Esophagus mucosa (tissue), 1 donor: ENCODE measurements at regions not wholly inside any gene's neighbourhood (a gene's known extent, or its start where the extent isn't known, plus 50 kb on each side); places are given as distances from the start of the nearest gene placed in this dataset.

Source experiments
- ATAC-seq: fragments of 200-7000 bp; cut with Tn5 transposase; one replicate; pipeline ENCODE4 v1.9.1; 2020
- donor health status: DM: yes; HTN: yes; CAD: no.

- no peak for ATAC-seq
These were observed 53.3 kb downstream of the BLID start for GRCh38 chr11:122062763-122063162.

DNA sequence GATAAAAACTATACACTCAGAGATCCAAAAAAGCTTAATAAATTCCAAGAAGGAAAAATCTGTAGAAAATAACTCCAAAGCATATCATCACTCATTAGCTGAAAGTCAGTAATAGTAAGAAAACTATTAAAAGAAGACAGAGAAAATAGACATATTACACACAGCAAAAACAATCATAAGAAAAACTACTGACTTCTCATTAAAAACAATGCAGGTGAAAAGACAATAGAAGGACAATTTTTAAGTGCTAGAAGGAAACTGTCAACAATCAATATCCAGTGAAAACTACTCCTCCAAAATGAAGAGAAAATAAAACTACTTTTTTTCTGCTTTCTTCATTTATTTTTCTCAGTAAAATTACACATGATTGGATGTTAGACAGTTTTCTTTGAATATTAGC, 56.5 kb downstream of the BLID start:
- ATAC-seq: no peak

GRCh38 chr11:122050021-122050690, 65.9 kb downstream of the BLID start:
- ATAC-seq: peak; percentile 20

DNA sequence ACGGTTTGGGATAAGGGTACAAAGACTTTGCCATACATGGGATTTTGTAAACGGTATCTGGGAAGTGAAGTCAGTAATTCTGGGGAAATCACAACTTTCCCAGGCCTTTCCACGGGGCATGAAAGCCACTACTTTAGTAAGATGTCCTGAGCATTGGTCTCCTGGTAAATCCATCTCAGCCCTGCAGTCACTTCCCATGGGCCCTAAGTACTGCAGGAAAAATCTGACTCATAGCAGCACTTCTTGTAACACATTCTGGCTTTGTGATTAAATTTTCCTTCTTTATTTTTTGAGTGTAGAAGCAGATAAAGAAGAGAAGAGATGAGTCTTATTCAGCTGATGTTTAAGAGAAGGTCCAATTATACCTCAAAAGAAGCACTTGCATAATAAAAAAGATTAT, 67.6 kb downstream of the BLID start:
- ATAC-seq: no peak

GRCh38 chr11:122046846-122047245, 69.2 kb downstream of the BLID start:
- ATAC-seq: no peak

DNA sequence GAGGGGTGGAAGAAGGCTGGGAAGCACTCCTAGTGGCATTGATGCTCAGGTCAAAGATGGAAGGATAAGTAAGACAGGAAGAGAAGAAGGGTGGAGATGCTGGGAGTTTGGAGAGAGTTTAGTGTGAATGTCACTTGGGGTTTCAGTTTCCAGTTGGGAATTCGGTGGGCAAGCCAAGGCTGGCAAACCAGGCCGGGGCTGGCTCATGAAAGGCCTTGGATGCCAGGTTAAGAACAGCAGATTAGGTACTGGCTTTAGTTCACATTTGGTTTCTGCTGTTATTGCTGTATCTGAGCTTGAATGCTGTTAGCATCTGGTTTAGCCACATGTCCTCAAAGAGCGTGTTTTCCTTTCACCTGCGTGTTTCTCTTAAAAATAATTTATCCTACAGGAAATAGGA, 69.6 kb downstream of the BLID start:
- no peak for ATAC-seq

DNA sequence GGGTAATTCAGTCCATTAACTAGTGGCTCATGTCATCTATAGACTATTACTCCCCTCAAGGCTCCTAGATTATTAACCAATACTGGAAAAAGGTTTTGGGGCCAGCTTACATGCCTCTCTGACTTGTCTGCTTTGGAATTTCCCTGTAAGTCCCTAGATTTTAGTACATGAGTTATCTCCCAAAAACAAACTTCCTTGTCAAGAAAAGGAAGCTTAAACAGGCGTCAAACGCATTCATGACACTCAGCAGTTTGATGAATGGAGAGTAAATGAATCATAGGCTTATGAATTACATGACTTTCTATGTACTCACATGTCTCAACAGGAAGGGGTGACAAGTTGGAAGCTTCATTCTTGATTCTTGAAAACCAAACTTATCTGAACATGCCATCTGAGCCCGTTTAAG, 70.8 kb downstream of the BLID start:
- peak; percentile 93 for ATAC-seq

DNA sequence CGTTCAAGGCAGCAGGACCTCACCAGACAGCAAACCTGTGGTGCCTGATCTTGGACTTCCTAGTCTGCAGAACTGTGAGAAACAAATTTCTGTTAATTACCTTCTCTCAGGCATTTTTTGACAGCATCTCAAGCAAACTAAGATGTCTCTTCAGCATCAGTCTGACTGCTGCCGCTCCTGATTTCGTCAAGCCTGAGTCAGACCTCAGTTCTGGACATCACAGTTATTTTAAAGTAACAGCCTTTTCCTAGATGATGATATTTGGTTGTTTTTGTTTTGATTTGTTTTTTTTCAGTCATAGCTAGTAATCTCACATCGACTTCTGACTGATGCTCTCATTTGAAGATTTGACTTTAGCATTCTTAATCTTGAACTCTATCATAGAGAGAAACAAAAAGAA, 71.9 kb downstream of the BLID start:
- ATAC-seq: no peak

- no peak for ATAC-seq
These were observed 73.0 kb downstream of the BLID start for GRCh38 chr11:122042981-122043380.

DNA sequence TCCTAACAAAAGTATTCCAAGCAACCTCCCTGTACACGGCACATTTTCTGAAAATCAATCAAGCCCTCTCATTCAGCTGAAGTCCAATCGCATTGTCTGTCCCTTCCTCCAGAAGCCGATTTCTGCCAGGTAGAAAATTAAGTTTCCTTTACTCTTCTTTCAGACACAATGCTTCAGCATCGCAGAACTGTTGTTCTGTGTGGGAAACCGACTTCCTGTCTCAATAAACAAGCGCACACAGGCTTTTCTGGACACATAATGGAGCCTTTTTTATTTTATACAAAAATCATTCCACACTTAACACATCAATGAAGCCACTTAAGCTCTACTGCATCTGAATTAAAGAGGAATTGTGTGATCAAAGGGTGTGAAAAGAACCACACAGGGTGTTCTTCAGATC, 75.6 kb downstream of the BLID start:
- no peak for ATAC-seq

- no peak for ATAC-seq
These were observed 77.5 kb downstream of the BLID start for GRCh38 chr11:122038543-122038942.

DNA sequence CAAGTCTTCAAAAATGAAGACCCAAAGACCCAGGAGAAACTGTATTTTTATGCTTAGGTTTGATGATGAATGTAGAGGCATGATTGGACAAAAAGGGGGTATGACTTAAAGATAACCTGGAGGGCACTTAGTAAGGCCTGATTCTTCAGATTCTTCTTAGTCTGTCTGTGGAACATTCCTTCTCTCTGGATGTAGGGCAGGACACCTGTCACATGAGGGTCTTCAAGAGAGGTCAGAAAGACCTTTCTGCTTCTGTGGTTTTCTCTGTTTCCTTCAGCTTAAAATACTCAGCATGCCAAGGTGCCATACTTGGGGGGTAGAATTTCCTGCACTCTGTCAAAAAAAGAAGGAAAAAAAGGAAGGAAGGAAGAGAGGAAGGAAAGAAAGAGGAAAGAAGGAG, 78.1 kb downstream of the BLID start:
- no peak for ATAC-seq

- ATAC-seq: no peak
These were observed 79.5 kb downstream of the BLID start for GRCh38 chr11:122036493-122036892.

DNA sequence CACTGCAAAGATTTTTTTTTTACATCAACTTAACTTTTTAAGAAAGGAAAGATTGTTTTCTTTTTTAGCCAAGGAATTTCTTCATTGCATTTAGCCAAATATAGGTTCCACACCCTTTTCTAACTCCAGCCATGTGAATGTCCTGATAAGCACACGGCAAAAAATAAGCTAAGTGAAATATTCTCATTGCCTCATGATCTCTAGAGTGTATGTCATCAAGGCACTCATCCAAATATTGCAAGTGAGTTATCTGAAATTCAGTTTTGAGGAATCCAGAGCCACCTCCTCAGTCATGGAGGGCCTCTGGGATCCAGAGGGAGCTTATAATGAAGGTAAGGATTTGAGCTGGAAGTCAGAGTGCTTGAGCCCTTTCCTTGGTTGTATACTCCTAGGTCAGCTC, 80.0 kb downstream of the BLID start:
- no peak for ATAC-seq

GRCh38 chr11:122033631-122034030, 82.4 kb downstream of the BLID start:
- no peak for ATAC-seq

DNA sequence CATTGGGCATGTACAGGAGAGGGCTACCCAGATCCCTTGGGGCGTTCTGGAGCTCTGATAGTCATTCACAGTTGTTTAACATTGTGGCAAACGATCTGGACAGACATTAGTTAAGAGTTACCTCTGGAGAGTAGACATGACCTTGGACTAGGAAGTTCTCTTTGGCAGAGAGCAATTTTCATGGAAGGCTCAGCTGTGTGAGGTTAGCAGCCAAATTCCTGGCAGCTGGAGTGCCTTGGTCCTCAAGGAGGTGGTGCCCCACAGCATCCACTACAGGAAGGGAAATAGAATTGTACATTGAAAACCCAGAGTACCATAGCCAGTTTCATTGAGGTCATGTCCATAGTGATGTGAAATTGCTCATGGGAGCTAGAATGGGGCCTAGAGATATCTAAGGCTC, 82.8 kb downstream of the BLID start:
- no peak for ATAC-seq

DNA sequence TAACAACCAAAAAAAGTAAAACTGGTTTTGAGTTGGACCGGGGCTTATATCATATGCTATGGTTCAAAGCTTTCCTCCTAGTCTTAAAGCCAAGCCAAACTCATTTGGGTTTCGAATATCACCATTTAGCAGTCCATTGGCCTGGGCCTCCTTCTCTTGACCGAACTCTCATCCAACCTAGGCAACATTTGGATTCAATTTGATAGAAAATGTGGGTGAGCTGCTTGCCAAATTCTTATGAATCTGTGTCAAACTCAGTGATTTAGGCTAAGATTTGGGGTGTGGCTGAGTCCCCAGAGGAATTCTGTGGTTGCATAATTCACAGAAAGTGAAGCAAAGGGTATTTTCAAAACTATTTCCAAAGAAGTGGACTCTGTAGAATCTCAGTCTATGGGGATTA, 83.7 kb downstream of the BLID start:
- no peak for ATAC-seq

GRCh38 chr11:122031813-122032212, 84.2 kb downstream of the BLID start:
- peak; percentile 90 for ATAC-seq

GRCh38 chr11:122030286-122030685, 85.7 kb downstream of the BLID start:
- no peak for ATAC-seq

GRCh38 chr11:122028545-122028944, 87.5 kb downstream of the BLID start:
- no peak for ATAC-seq

GRCh38 chr11:122028036-122028435, 88.0 kb downstream of the BLID start:
- ATAC-seq: no peak

GRCh38 chr11:122025757-122026156, 90.3 kb downstream of the BLID start:
- ATAC-seq: no peak

GRCh38 chr11:122024278-122024677, 91.7 kb downstream of the BLID start:
- no peak for ATAC-seq

GRCh38 chr11:122023614-122024250, 92.3 kb downstream of the BLID start:
- no peak for ATAC-seq

- no peak for ATAC-seq
These were observed 93.4 kb downstream of the BLID start for GRCh38 chr11:122022646-122023045.
